Right atrium auricular region (tissue), 2 donors: ENCODE measurements at regions not wholly inside any gene's neighbourhood (a gene's known extent, or its start where the extent isn't known, plus 50 kb on each side); places are given as distances from the start of the nearest gene placed in this dataset.

ENCODE experiments used
- DNase-seq: peaks from one replicate; pipeline ENCODE4 v3.0.0-alpha.2; 2019; ENCODE audit warnings: low spot score
- H3K27ac ChIP-seq, 2 donors: fragments of 200-600 bp; sonication (generic); 1 replicate in 1 of 2; 2 replicates in 1 of 2; pipeline ENCODE4 v1.5.1; 2016 to 2019
- H3K27me3 ChIP-seq, 2 donors: fragments of 200-600 bp; sonication (generic); one replicate each; pipeline versions ENCODE4 v1.5.1 to v1.6.0; 2017 to 2019
- H3K36me3 ChIP-seq: fragments of 200-600 bp; sonication (generic); one replicate; pipeline ENCODE4 v1.5.1; 2016
- H3K4me1 ChIP-seq, 2 donors: fragments of 200-600 bp; sonication (generic); one replicate each; pipeline versions ENCODE4 v1.5.1 to v1.6.0; 2017 to 2019
- H3K4me3 ChIP-seq, 2 donors: fragments of 200-600 bp; sonication (generic); 1 replicate in 1 of 2; 2 replicates in 1 of 2; pipeline ENCODE4 v1.5.1; 2017 to 2019; ENCODE audit warnings: mild to moderate bottlenecking in 1 of 2, moderate library complexity in 1 of 2
- H3K9me3 ChIP-seq, 2 donors: fragments of 200-600 bp; sonication (generic); one replicate each; pipeline ENCODE4 v1.5.1; 2019
- CTCF ChIP-seq, 2 donors: fragments of 200-600 bp; sonication (generic); IDR thresholded peaks; one replicate each; pipeline ENCODE4 v1.5.1; 2019; ENCODE audit warnings: antibody characterized with exemption in 2 of 2

DNA sequence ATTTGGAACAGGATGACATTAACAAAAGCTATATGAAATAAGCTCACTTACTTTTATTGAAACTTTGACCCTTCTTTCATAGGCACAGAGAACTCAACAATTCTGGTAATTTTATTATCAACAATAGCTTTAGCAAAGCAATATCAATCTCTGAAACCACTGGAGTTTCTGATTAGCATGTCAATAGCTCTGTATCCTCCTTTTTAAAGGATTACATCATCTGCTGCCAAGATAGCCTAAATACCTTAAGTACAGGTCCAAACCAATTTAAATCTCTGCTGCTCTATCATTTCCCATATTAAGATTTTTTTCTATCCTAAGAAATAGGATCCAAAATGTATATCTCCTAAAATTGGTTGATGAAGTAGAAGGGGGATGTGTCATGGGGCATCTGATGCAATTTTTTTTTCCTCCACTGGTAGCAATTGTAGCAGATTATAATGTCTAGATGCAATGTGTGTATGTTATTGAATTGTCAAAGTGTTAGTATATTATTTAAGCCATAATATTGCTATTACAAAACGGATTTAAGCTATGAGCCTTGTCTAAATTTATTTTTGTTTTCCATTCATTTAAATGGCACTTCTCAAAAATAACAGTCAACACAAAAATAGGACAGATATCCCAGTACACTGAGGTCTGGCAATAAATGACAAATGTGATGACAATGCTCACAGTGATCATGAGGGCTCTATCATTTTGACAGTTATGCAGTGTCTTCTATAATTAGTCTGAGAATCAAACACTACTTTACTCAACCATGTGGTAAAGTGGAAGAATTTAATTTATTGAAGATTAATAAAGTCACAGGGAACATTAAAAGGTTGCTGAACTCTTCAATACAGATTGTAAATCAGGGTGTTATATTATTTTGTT is 328.4 kb downstream of the CDH7 start:
- no peak for DNase-seq
- Histone ChIP-seq H3K27me3 (no peaks in the 10 kb centered on the region), H3K9me3 (no peaks in the 10 kb centered on the region), H3K4me1 (no peaks in the 10 kb centered on the region), H3K36me3 (no peaks in the 10 kb centered on the region), H3K27ac (no peak overlapping the region), H3K4me3 (no peak overlapping the region)
- TF ChIP-seq CTCF (IDR thresholded peaks at IDR 0.05): no peak

- Histone ChIP-seq H3K36me3 (no peaks in the 10 kb centered on the region), H3K27ac (no peak overlapping the region), H3K4me3 (no peak overlapping the region), H3K27me3 (no peaks in the 10 kb centered on the region), H3K9me3 (no peaks in the 10 kb centered on the region), H3K4me1 (no peaks in the 10 kb centered on the region)
- DNase-seq: no peak
- no peak for TF ChIP-seq CTCF (IDR thresholded peaks at IDR 0.05)
Observed at GRCh38 chr18:66077066-66077465, 326.3 kb downstream of the CDH7 start.

DNA sequence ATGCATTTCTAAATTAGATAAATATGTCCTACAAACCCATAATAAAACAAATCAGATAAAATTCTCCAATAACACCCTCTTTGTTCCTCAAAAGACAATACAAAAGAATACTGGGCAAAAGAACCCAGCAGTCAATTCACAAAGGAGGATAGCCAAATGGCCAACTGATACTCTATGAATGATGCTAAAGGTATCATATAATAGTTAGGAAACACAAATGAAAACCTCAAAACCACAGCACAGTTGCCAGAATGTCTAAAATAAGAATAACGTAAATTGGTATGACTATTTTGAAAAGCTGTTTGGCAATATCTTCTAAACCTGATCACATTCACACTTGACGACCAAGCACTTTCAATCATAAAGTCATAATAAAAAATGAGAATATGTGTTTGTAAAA is 315.4 kb downstream of the CDH7 start:
- H3K27me3 ChIP-seq: no peaks in the 10 kb centered on the region

DNA sequence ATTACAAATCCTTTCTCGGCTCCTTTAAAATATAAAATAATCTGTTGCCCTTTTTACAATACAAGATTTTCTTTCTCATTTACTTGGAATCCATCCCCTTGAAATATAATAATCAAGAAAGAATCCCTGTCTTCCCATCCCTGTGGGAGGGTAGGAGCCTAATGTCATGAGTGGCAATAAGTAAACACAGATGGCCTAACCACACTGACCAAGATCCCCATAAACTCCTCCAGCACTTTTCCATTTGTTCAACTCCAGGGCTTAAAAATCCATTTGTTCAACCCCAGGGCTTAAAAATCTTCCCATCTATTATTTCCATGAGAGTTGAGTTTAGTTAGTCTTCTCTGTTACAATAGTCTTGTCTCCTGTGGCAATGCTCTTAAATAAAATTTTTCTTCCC is 297.6 kb downstream of the CDH7 start:
- Histone ChIP-seq H3K27ac (no peak overlapping the region), H3K9me3 (no peaks in the 10 kb centered on the region), H3K27me3 (no peaks in the 10 kb centered on the region), H3K4me3 (no peak overlapping the region), H3K4me1 (no peaks in the 10 kb centered on the region), H3K36me3 (no peaks in the 10 kb centered on the region)
- DNase-seq: no peak
- TF ChIP-seq CTCF (IDR thresholded peaks at IDR 0.05): no peak

More for the DNA sequence above, 315.4 kb downstream of the CDH7 start:
- DNase-seq: no peak
- no peak for TF ChIP-seq CTCF (IDR thresholded peaks at IDR 0.05)
- no peaks in the 10 kb centered on the region for H3K4me1 ChIP-seq
- H3K36me3 ChIP-seq: no peaks in the 10 kb centered on the region
- H3K4me3 ChIP-seq: no peak overlapping the region
- H3K27ac ChIP-seq: no peak overlapping the region
- H3K9me3 ChIP-seq: no peaks in the 10 kb centered on the region

DNA sequence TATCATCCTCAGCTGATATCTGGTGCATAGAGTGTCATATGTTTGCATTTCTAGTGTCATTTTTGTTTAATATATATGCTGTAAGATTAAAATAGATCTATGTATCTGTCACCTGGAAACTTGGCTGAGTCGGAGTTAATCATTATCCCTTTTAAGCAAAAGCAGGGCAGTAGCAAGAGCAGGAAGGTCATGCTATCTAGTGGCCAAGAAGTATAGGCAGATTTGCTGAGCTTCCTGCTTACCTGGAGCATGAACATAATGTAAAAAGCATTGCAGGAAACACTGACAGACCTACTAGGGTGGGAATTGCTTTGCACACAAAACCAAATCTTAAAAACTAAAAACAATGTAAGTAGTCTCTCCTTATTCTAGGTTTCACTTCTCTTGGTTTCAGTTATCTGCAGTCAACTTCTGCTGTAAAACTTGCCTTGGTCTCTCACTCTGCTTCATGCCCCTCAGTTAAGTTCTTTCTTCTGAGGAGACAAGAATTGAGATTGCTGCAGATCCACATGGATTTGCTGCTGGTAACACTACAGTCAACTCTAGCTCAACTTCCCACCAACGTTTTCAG is 295.3 kb downstream of the CDH7 start:
- Histone ChIP-seq H3K4me3 (no peak overlapping the region), H3K36me3 (no peaks in the 10 kb centered on the region), H3K4me1 (no peaks in the 10 kb centered on the region), H3K27ac (no peak overlapping the region), H3K27me3 (no peaks in the 10 kb centered on the region), H3K9me3 (no peaks in the 10 kb centered on the region)
- no peak for TF ChIP-seq CTCF (IDR thresholded peaks at IDR 0.05)
- no peak for DNase-seq
